Fibroblast of skin of left biceps (primary cell): ENCODE measurements at regions not wholly inside any gene's neighbourhood (a gene's known extent, or its start where the extent isn't known, plus 50 kb on each side); places are given as distances from the start of the nearest gene placed in this dataset.
"Not testable (repeated sequence)": the region's sequence is repeated elsewhere in the genome, so short reads cannot be mapped to it uniquely, and the experiment has no call there.

Experiments used
- DNase-seq, 2 experiments: peaks; one replicate each; pipeline ENCODE4 v3.0.0-alpha.2; 2013; ENCODE audit warnings: low read depth in 2 of 2

- no peak for DNase-seq
Observed at GRCh38 chrX:52261125-52261462, 76.4 kb downstream of the MAGED4 start.

GRCh38 chrX:52261463-52262194 is 76.9 kb downstream of the MAGED4 start:
- DNase-seq: peak; percentile 54 to 68

DNA sequence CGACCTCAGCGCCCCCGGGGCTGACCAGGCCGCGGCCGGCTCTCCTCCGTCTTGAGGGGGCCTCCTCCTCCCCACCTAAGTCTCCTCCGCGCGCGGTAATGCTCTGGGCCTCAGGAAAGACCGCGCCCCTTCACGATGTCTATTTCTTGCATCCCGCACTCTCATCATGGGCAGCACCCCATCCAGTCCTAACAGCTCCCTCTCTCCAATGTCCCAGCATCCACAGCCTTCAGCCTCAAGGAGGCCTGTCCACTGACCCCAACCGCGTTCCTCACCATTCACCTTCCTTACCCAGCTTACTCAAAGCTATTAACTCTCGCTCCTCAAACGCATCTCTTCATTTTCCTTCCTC is 77.5 kb downstream of the MAGED4 start:
- no peak for DNase-seq

DNA sequence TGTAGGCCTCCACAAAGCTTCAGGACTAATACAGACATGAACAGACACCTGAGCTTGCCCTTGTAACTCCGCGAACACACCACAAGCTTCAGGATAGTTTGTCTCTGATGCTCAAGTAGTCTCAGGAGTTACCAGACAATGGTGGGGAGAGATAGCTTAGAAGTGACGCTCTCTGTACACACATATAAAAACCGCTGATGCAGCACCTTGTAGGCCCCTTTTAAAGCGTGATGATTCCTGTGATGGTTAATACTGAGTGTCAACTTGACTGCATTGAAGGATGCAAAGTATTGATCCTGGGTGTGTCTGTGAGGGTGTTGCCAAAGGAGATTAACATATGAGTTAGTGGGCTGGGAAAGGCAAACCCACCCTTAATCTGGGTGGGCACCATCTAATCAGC is 78.7 kb downstream of the MAGED4 start:
- DNase-seq: no peak

GRCh38 chrX:52265713-52266112 is 81.0 kb downstream of the MAGED4 start:
- DNase-seq: no peak

GRCh38 chrX:52268502-52268901 is 83.8 kb downstream of the MAGED4 start:
- DNase-seq: not testable (repeated sequence)

- DNase-seq: no peak
Observed at GRCh38 chrX:52270453-52271116, 85.9 kb downstream of the MAGED4 start.

GRCh38 chrX:52271206-52271605 is 86.5 kb downstream of the MAGED4 start:
- DNase-seq: no peak

DNA sequence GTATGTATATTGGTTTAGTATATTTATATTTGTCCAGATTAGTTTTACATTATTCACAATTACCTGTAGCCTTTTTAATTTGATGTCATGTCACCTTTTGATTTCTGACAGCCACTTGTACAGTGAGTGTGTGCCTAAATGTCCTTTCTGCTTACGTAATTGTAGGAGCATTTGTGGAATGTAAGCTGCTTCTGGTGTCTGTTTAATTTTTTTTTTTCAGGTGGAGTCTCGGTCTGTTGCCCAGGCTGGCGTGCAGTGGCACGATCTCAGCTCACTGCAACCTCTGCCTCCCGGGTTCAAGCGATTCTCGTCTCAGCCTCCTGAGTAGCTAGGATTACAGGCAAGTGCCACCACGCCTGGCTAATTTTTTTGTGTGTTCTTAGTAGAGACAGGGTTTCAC is 91.2 kb upstream of the XAGE2 start:
- no peak for DNase-seq

- no peak for DNase-seq
Observed at GRCh38 chrX:52280812-52281211, 88.0 kb upstream of the XAGE2 start.

DNA sequence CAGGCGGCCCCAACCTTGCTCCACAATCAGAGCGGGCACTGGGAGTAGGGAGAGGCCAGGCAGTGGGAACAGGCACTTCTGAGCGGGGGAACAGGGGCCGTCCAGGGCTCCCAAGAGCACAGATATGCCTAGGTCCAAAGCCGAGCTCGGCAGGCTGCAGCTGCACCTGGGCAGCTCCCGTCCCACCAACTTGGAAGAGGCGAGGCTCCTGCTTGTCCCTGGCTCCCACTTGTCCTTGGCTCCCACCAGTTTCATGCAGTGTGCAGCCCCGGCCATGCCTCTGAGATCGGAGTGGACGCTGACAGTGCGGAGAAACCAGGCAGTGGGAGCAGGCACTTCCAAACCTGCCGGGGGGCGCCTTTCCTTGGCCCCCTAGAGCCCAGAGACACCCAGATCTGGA is 84.0 kb upstream of the XAGE2 start:
- no peak for DNase-seq

- not testable (repeated sequence) for DNase-seq
Observed at GRCh38 chrX:52298968-52299367, 69.9 kb upstream of the XAGE2 start.

DNA sequence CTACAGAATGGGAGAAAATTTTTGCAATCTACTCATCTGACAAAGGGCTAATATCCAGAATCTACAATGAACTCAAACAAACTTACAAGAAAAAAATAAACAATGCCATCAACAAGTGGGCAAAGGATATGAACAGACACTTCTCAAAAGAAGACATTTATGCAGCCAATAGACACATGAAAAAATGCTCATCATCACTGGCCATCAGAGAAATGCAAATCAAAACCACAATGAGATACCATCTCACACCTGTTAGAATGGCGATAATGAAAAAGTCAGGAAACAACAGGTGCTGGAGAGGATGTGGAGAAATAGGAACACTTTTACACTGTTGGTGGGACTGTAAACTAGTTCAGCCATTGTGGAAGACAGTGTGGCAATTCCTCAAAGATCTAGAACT is 60.3 kb upstream of the XAGE2 start:
- DNase-seq: not testable (repeated sequence)
